GM18861 (cell line): ENCODE measurements at regions not wholly inside any gene's neighbourhood (a gene's known extent, or its start where the extent isn't known, plus 50 kb on each side); places are given as distances from the start of the nearest gene placed in this dataset.
"Not testable (repeated sequence)": the region's sequence is repeated elsewhere in the genome, so short reads cannot be mapped to it uniquely, and the experiment has no call there.

Experiments used
- ATAC-seq: cut with Tn5 transposase; IDR thresholded peaks from one replicate; pipeline ENCODE4 v1.9.1; 2021; ENCODE audit not compliant: unreplicated experiment

DNA sequence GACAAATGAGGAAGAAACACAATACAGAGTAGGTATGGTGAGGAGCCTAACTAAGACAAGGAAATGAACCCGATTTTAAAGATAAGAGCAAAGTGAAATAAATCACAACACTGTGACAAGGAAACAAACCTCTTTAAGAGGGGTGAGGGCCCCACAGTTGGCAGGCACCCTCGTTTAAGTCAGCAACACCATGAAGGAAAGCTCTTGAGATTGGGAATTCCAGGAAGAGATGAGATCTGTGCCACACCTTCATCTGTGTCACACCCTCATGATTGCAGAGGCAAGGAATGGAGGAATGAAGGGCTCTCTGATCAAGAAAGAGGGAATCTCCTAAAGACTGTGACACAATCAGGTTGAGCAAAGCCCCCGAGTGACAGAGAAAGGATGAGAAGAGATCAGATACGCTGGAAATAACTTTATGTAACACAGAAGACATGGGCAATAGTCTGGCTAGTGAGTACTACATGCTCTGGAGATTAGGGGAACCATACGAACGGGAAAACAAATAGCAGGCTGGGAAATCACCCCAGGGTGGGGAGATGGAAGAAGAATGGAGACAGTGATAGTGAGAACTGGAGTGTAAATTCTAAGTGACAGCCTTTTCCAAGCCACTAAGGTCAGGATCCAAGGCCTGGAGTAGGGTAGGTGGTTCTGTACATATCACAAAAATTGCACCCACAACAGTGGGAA is 51.7 kb upstream of the TERB2 start:
- not testable (repeated sequence) for ATAC-seq
